ENCODE measurements at regions not wholly inside any gene's neighbourhood (a gene's known extent, or its start where the extent isn't known, plus 50 kb on each side); places are given as distances from the start of the nearest gene placed in this dataset.

GRCh38 chr4:79217025-79217424 is 108.8 kb downstream of the NAA11 start:
- Histone ChIP-seq H3K27ac (no peak overlapping the region), H3K4me3 (no peak overlapping the region), H3K27me3 (no peaks in the 10 kb centered on the region), H3K9me3 (no peaks in the 10 kb centered on the region), H3K36me3 (no peaks in the 10 kb centered on the region), H3K4me1 (no peaks in the 10 kb centered on the region)
- TF ChIP-seq, protein P1, sequence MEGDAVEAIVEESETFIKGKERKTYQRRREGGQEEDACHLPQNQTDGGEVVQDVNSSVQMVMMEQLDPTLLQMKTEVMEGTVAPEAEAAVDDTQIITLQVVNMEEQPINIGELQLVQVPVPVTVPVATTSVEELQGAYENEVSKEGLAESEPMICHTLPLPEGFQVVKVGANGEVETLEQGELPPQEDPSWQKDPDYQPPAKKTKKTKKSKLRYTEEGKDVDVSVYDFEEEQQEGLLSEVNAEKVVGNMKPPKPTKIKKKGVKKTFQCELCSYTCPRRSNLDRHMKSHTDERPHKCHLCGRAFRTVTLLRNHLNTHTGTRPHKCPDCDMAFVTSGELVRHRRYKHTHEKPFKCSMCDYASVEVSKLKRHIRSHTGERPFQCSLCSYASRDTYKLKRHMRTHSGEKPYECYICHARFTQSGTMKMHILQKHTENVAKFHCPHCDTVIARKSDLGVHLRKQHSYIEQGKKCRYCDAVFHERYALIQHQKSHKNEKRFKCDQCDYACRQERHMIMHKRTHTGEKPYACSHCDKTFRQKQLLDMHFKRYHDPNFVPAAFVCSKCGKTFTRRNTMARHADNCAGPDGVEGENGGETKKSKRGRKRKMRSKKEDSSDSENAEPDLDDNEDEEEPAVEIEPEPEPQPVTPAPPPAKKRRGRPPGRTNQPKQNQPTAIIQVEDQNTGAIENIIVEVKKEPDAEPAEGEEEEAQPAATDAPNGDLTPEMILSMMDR (IDR thresholded peaks at IDR 0.05), result no peak
- intact Hi-C loops (cut with DNase I), result no loop called here
- DNase-seq (ENCODE audit: low spot score in 2 of 2), result no peak

- H3K4me3 ChIP-seq, result no peak overlapping the region
- intact Hi-C loops (cut with DNase I), result no loop called here
- H3K9me3 ChIP-seq, result no peaks in the 10 kb centered on the region
- TF ChIP-seq, protein P1 (IDR thresholded peaks at IDR 0.05), result no peak
- DNase-seq (ENCODE audit: low spot score in 2 of 2), result no peak
- no peaks in the 10 kb centered on the region for H3K4me1 ChIP-seq
- no peak overlapping the region for H3K27ac ChIP-seq
- no peaks in the 10 kb centered on the region for H3K36me3 ChIP-seq
- no peaks in the 10 kb centered on the region for H3K27me3 ChIP-seq
Measured at GRCh38 chr4:79213702-79214101, 112.2 kb downstream of the NAA11 start.

- Histone ChIP-seq H3K27ac (no peak overlapping the region), H3K4me1 (no peaks in the 10 kb centered on the region), H3K9me3 (no peaks in the 10 kb centered on the region), H3K4me3 (no peak overlapping the region), H3K36me3 (no peaks in the 10 kb centered on the region), H3K27me3 (no peaks in the 10 kb centered on the region)
- no peak for DNase-seq (ENCODE audit: low spot score in 2 of 2)
- intact Hi-C loops (cut with DNase I), result no loop called here
- TF ChIP-seq, protein P1 (IDR thresholded peaks at IDR 0.05), result no peak
Measured at GRCh38 chr4:79213010-79213409, 112.9 kb downstream of the NAA11 start.

- H3K27ac ChIP-seq, result no peak overlapping the region
- TF ChIP-seq, protein P1 (IDR thresholded peaks at IDR 0.05), result no peak
- H3K36me3 ChIP-seq, result no peaks in the 10 kb centered on the region
- DNase-seq (ENCODE audit: low spot score in 2 of 2), result no peak
- H3K4me3 ChIP-seq, result no peak overlapping the region
- no peaks in the 10 kb centered on the region for H3K4me1 ChIP-seq
- H3K27me3 ChIP-seq, result no peaks in the 10 kb centered on the region
- intact Hi-C loops (cut with DNase I), result no loop called here
- no peaks in the 10 kb centered on the region for H3K9me3 ChIP-seq
Measured at GRCh38 chr4:79212311-79212710, 113.5 kb downstream of the NAA11 start.

- H3K27ac ChIP-seq, result no peak overlapping the region
- H3K36me3 ChIP-seq, result no peaks in the 10 kb centered on the region
- no peaks in the 10 kb centered on the region for H3K4me1 ChIP-seq
- H3K27me3 ChIP-seq, result no peaks in the 10 kb centered on the region
- TF ChIP-seq, protein P1 (IDR thresholded peaks at IDR 0.05), result no peak
- intact Hi-C loops (cut with DNase I), result no loop called here
- no peak for DNase-seq (ENCODE audit: low spot score in 2 of 2)
- peaks cover 0 to 6% of the 10 kb centered on the region in 2 donors for H3K9me3 ChIP-seq
- no peak overlapping the region for H3K4me3 ChIP-seq
Measured at GRCh38 chr4:79211490-79211889, 114.4 kb downstream of the NAA11 start.

DNA sequence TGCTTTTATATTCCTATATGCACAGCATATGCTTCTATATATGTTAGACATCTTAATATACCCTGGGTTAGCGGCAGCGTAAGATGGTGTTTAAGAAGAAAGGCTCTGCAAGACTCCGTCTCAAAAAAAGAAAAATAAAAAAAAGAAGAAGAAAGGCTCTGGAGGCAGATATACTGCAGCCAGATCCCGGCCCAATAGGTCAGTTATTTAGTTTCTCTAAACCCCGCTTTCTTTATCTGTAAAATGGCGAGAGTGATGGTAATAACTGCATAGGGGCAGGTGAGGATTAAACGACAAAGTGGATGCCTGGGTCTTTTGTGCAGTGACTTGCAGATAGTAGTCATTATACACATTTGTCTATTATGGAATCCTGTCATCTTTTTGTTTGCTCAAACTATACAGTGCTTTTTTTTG is 115.2 kb downstream of the NAA11 start:
- Histone ChIP-seq H3K36me3 (no peaks in the 10 kb centered on the region), H3K9me3 (peaks cover 0 to 14% of the 10 kb centered on the region in 2 donors), H3K4me3 (no peak overlapping the region), H3K4me1 (no peaks in the 10 kb centered on the region), H3K27me3 (no peaks in the 10 kb centered on the region), H3K27ac (no peak overlapping the region)
- TF ChIP-seq, protein P1 (IDR thresholded peaks at IDR 0.05), result no peak
- intact Hi-C loops (cut with DNase I), result no loop called here
- DNase-seq (ENCODE audit: low spot score in 2 of 2), result no peak

Data from ascending aorta (tissue), 2 donors.